ENCODE measurements at regions not wholly inside any gene's neighbourhood (a gene's known extent, or its start where the extent isn't known, plus 50 kb on each side); places are given as distances from the start of the nearest gene placed in this dataset.

DNA sequence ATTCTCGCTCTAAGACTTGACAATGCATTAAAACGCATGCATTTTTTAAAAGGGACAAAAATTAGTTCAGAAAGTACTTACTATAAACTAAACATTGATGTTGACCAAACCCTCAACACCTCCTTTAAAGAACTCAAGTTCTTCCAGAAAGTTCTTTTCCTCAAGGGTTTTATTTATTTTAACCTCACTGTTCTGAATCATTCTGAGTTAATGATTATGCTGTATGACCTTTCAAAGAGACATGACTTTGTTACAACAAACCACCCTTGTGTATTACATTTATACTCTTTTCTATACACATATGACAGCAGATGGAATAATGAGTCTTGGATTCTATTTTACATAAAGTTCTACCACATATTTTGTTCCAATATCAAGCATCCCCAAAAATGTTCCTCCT lies 139.8 kb upstream of the CCDC150 start:
- TF ChIP-seq, protein P1, sequence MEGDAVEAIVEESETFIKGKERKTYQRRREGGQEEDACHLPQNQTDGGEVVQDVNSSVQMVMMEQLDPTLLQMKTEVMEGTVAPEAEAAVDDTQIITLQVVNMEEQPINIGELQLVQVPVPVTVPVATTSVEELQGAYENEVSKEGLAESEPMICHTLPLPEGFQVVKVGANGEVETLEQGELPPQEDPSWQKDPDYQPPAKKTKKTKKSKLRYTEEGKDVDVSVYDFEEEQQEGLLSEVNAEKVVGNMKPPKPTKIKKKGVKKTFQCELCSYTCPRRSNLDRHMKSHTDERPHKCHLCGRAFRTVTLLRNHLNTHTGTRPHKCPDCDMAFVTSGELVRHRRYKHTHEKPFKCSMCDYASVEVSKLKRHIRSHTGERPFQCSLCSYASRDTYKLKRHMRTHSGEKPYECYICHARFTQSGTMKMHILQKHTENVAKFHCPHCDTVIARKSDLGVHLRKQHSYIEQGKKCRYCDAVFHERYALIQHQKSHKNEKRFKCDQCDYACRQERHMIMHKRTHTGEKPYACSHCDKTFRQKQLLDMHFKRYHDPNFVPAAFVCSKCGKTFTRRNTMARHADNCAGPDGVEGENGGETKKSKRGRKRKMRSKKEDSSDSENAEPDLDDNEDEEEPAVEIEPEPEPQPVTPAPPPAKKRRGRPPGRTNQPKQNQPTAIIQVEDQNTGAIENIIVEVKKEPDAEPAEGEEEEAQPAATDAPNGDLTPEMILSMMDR (conservative IDR thresholded peaks at IDR 0.05; ENCODE audit: low read depth in 2 of 2) = no peak
- TF ChIP-seq POLR2AphosphoS5 (IDR thresholded peaks at IDR 0.05; ENCODE audit: low read depth) = no peak
- TF ChIP-seq, protein P2, sequence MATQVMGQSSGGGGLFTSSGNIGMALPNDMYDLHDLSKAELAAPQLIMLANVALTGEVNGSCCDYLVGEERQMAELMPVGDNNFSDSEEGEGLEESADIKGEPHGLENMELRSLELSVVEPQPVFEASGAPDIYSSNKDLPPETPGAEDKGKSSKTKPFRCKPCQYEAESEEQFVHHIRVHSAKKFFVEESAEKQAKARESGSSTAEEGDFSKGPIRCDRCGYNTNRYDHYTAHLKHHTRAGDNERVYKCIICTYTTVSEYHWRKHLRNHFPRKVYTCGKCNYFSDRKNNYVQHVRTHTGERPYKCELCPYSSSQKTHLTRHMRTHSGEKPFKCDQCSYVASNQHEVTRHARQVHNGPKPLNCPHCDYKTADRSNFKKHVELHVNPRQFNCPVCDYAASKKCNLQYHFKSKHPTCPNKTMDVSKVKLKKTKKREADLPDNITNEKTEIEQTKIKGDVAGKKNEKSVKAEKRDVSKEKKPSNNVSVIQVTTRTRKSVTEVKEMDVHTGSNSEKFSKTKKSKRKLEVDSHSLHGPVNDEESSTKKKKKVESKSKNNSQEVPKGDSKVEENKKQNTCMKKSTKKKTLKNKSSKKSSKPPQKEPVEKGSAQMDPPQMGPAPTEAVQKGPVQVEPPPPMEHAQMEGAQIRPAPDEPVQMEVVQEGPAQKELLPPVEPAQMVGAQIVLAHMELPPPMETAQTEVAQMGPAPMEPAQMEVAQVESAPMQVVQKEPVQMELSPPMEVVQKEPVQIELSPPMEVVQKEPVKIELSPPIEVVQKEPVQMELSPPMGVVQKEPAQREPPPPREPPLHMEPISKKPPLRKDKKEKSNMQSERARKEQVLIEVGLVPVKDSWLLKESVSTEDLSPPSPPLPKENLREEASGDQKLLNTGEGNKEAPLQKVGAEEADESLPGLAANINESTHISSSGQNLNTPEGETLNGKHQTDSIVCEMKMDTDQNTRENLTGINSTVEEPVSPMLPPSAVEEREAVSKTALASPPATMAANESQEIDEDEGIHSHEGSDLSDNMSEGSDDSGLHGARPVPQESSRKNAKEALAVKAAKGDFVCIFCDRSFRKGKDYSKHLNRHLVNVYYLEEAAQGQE (IDR thresholded peaks at IDR 0.05; ENCODE audit: unreplicated experiment) = no peak
- no peak for TF ChIP-seq EZH2phosphoT487 (IDR thresholded peaks at IDR 0.05; ENCODE audit: unreplicated experiment)
- TF ChIP-seq EZH2 (IDR thresholded peaks at IDR 0.05; ENCODE audit: low read depth, unreplicated experiment) = no peak
- TF ChIP-seq JUNB (IDR thresholded peaks at IDR 0.05; ENCODE audit: unreplicated experiment) = no peak

Measured in GM23338 (cell line).